ENCODE measurements at regions not wholly inside any gene's neighbourhood (a gene's known extent, or its start where the extent isn't known, plus 50 kb on each side); places are given as distances from the start of the nearest gene placed in this dataset.

GRCh38 chr12:111063295-111064026 lies 143.1 kb upstream of the MYL2 start:
- TF ChIP-seq CTCF (conservative IDR thresholded peaks at IDR 0.05) (no peak), ZFX (IDR thresholded peaks at IDR 0.05) (no peak)
